Panc1 (cell line): ENCODE measurements at regions not wholly inside any gene's neighbourhood (a gene's known extent, or its start where the extent isn't known, plus 50 kb on each side); places are given as distances from the start of the nearest gene placed in this dataset.

Experiments used
- ATAC-seq: fragments of 200-7000 bp; cut with Tn5 transposase; 2 replicates; pipeline ENCODE4 v1.9.1; 2020; ENCODE audit warnings: mild to moderate bottlenecking, moderate library complexity
- BruUV-seq: library from RNA; stranded (reverse); fragments of 400-500 nt; replicated peaks from 2 replicates; lab custom pipeline; 2021; lab: Mats Ljungman, UMichigan
- CTCF ChIA-PET: fragments of 300-600 bp; sonication (Branson Sonifier 250); formaldehyde crosslinking; loops from one replicate; lab custom pipeline; 2022; ENCODE audit warnings: antibody characterized with exemption; lab: Charles Lee
- POLR2A ChIA-PET: fragments of 300-600 bp; sonication (Branson Sonifier 250); formaldehyde crosslinking; loops from one replicate; lab custom pipeline; 2022; ENCODE audit warnings: antibody characterized with exemption; lab: Charles Lee
- DNase-seq: peaks from one replicate; pipeline ENCODE4 v3.0.0-alpha.2; 2010; ENCODE audit warnings: low read depth, low spot score
- H3K27ac ChIP-seq: 2 replicates; pipeline ENCODE4 v1.5.1; 2011; ENCODE audit warnings: mild to moderate bottlenecking, low read length, inconsistent platforms
- H3K27me3 ChIP-seq: fragments of 200-500 bp; sonication (Bioruptor generic); 2 replicates; pipeline ENCODE4 v1.6.0; 2014; ENCODE audit warnings: low read length, inconsistent platforms; ENCODE audit not compliant: control insufficient read depth, insufficient read depth
- H3K36me3 ChIP-seq: fragments of 200-500 bp; sonication (Bioruptor generic); 2 replicates; pipeline ENCODE4 v1.5.1; 2014; ENCODE audit warnings: inconsistent platforms, mild to moderate bottlenecking, low read length, moderate library complexity; ENCODE audit not compliant: control insufficient read depth, insufficient read depth
- H3K4me1 ChIP-seq: 2 replicates; pipeline ENCODE4 v1.5.1; 2011; ENCODE audit warnings: inconsistent platforms, mild to moderate bottlenecking, low read length, moderate library complexity; ENCODE audit not compliant: control insufficient read depth, insufficient read depth
- H3K4me3 ChIP-seq, 2 experiments: 2 replicates each; pipeline ENCODE4 v1.5.1; 2011 to 2012; ENCODE audit warnings: low read depth in 2 of 2, low read length in 2 of 2, mild to moderate bottlenecking in 2 of 2, inconsistent platforms in 1 of 2, moderate library complexity in 1 of 2
- H3K9me3 ChIP-seq: fragments of 200-500 bp; sonication (Bioruptor generic); 2 replicates; pipeline ENCODE4 v1.5.1; 2014; ENCODE audit warnings: low read depth, mild to moderate bottlenecking, inconsistent platforms, low read length, moderate library complexity; ENCODE audit not compliant: control insufficient read depth, insufficient read depth
- CTCF ChIP-seq: fragments of 450-650 bp; IDR thresholded peaks from 2 replicates; pipeline ENCODE4 v1.5.1; 2017; ENCODE audit warnings: mild to moderate bottlenecking
- POLR2AphosphoS5 ChIP-seq: IDR thresholded peaks from 2 replicates; pipeline ENCODE4 v1.6.1; 2012; ENCODE audit warnings: mild to moderate bottlenecking, low read depth, low read length, moderate library complexity
- REST ChIP-seq, 2 experiments: IDR thresholded peaks; 2 replicates each; pipeline ENCODE4 v1.6.1; 2011 to 2012; ENCODE audit warnings: low read depth in 2 of 2, control low read depth in 1 of 2, low read length in 1 of 2, mild to moderate bottlenecking in 1 of 2, moderate library complexity in 1 of 2; ENCODE audit not compliant: insufficient read depth in 1 of 2
- SIN3A ChIP-seq: IDR thresholded peaks from 2 replicates; pipeline ENCODE4 v1.6.1; 2012; ENCODE audit warnings: low read depth, mild to moderate bottlenecking, low read length, moderate library complexity, borderline replicate concordance; ENCODE audit not compliant: insufficient read depth
- TCF7L2 ChIP-seq: IDR thresholded peaks from 2 replicates; pipeline ENCODE4 v1.6.1; 2011; ENCODE audit warnings: mild to moderate bottlenecking, low read depth, low read length, inconsistent platforms
- in situ Hi-C: cut with HindIII; loops from 2 replicates; pipeline ENCODE4 v1.10.0; 2016; ENCODE audit warnings: low sequenced_read_pairs, low pct_unique_long_range_greater_than_20kb
- intact Hi-C: fragments of 100-400 bp; cut with micrococcal nuclease; formaldehyde crosslinking; loops from one replicate; pipeline ENCODE4 v1.10.0; 2022; ENCODE audit not compliant: unreplicated experiment

GRCh38 chr4:94156826-94157225 is 50.8 kb upstream of the SMARCAD1 start:
- TF ChIP-seq SIN3A (no peak), POLR2AphosphoS5 (no peak), TCF7L2 (no peak), CTCF (no peak), REST (IDR thresholded peaks at IDR 0.05; ENCODE audit: insufficient read depth in 1 of 2, low read depth in 2 of 2, low read length in 1 of 2) (no peak)
- in situ Hi-C loops: no loop called here
- H3K27ac ChIP-seq: no peak overlapping the region
- no peak overlapping the region for H3K4me3 ChIP-seq
- no peaks in the 10 kb centered on the region for H3K4me1 ChIP-seq
- no TSS peak for BruUV-seq
- no peaks in the 10 kb centered on the region for H3K36me3 ChIP-seq
- intact Hi-C loops: no loop called here
- POLR2A ChIA-PET: no interaction called here
- no peaks in the 10 kb centered on the region for H3K27me3 ChIP-seq
- H3K9me3 ChIP-seq: no peaks in the 10 kb centered on the region
- ATAC-seq (no peak), DNase-seq (no peak)
- CTCF ChIA-PET: no interaction called here
